Psoas muscle (tissue), 7 donors: ENCODE measurements at regions not wholly inside any gene's neighbourhood (a gene's known extent, or its start where the extent isn't known, plus 50 kb on each side); places are given as distances from the start of the nearest gene placed in this dataset.

Source experiments
- ATAC-seq, 4 donors: fragments of 200-7000 bp; cut with Tn5 transposase; one replicate each; pipeline ENCODE4 v1.9.1; 2020; ENCODE audit warnings: moderate library complexity in 3 of 4, mild to moderate bottlenecking in 2 of 4
- DNase-seq, 2 donors: peaks; one replicate each; pipeline ENCODE4 v3.0.0-alpha.2; 2020
- H3K27ac ChIP-seq: fragments of 200-600 bp; one replicate; pipeline ENCODE4 v1.8.0; 2022
- H3K27me3 ChIP-seq, 3 donors: fragments of 200-600 bp in 1 of 3; one replicate each; pipeline versions ENCODE4 v1.6.1 to v1.8.0; 2013 to 2022; ENCODE audit warnings: low read length in 2 of 3, mild to moderate bottlenecking in 2 of 3, moderate library complexity in 1 of 3; ENCODE audit not compliant: insufficient read depth in 3 of 3
- H3K36me3 ChIP-seq, 2 donors: fragments of 200-600 bp in 1 of 2; one replicate each; pipeline versions ENCODE4 v1.6.1 to v1.8.0; 2013 to 2022; ENCODE audit warnings: low read depth in 1 of 2, mild to moderate bottlenecking in 1 of 2, moderate library complexity in 1 of 2; ENCODE audit not compliant: insufficient read depth in 1 of 2
- H3K4me1 ChIP-seq: fragments of 200-600 bp; one replicate; pipeline ENCODE4 v1.8.0; 2022
- H3K4me3 ChIP-seq: fragments of 200-600 bp; one replicate; pipeline ENCODE4 v1.8.0; 2022; ENCODE audit warnings: mild to moderate bottlenecking
- H3K9me3 ChIP-seq: fragments of 200-600 bp; one replicate; pipeline ENCODE4 v1.8.0; 2022
- WGBS, 3 donors: extraction: QIAGEN DNeasy Blood & Tissue Kit; methylation state at CpG; one replicate each; pipeline versions ENCODE4 v1.1.6 to v1.1.7; 2013; 5-methylcytosine and 5-hydroxymethylcytosine counted together
- intact Hi-C, 2 donors: fragments of 100-400 bp; cut with DNase I; formaldehyde crosslinking; loops; one replicate each; pipeline versions ENCODE4 v1.11.0 to v1.14.2; 2022
- TF ChIP-seq, protein P1 (sequence below): fragments of 200-600 bp; IDR thresholded peaks from one replicate; pipeline ENCODE4 v1.8.0; 2022; ENCODE audit warnings: antibody characterized with exemption
- donor health status: healthy with polysubstance abuse.
- donor health status: DM: no; HTN: no; CAD: no; lungs with moderate emphysema.
- donor health status: Bipolar disorder and iron deficiency.
- donor health status: healthy.
- donor health status: DM: yes; HTN: yes; CAD: no.
- donor health status: DM: no; HTN: no; CAD: no.
- donor health status: DM: yes; HTN: yes; CAD: no.

DNA sequence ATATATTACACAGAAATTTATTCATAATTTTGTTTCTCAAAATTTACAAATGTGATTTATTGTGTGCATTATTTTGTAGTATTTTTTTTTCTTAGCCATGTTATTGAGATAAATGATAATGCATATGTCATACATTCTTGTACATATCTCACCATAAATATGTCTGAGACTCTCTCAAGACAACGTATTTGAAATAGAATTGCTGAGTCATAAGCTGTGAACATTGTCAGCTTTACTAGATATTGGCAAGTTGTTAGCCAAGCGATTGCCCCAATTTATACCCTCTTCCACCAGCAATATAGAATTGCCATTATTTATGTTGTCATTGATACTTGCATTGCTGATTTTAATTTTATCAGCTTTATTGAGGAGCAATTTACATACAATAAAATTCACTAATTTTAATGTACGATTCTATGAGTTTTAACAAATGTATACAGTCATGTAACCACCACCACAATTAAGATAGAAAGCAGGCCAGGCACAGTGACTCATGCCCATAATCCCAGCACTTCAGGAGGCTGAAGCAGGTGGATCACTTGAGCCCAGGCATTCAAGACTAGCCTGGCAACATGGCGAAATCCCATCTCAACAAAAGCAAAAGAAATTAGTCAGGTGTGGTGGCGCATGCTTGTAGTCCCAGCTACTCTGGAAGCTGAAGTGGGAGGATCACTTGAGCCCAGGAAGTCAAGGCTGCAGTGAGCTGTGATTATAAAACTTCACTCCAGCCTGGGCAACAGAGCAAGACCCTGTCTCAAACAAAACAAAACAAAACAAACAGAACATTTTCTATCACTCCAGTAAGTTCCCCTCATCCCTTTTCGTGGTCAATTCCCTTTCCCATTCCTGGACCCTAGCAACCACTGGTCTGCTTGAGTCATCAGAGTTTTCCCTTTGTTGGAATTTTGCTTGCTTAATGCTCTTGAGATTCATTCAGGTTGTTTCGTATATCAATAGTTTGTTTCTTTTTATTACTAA lies 373.1 kb downstream of the MFSD1 start:
- intact Hi-C loops, result no loop called here
- DNase-seq, result no peak
- no peak overlapping the region for H3K4me3 ChIP-seq
- no peak for ATAC-seq
- TF ChIP-seq, protein P1, sequence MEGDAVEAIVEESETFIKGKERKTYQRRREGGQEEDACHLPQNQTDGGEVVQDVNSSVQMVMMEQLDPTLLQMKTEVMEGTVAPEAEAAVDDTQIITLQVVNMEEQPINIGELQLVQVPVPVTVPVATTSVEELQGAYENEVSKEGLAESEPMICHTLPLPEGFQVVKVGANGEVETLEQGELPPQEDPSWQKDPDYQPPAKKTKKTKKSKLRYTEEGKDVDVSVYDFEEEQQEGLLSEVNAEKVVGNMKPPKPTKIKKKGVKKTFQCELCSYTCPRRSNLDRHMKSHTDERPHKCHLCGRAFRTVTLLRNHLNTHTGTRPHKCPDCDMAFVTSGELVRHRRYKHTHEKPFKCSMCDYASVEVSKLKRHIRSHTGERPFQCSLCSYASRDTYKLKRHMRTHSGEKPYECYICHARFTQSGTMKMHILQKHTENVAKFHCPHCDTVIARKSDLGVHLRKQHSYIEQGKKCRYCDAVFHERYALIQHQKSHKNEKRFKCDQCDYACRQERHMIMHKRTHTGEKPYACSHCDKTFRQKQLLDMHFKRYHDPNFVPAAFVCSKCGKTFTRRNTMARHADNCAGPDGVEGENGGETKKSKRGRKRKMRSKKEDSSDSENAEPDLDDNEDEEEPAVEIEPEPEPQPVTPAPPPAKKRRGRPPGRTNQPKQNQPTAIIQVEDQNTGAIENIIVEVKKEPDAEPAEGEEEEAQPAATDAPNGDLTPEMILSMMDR, result no peak
- H3K27ac ChIP-seq, result no peak overlapping the region
- WGBS, 3 donors, result 58 to 65% (median 63%) methylated on average over 7 of the region's 7 CpGs
- no peaks in the 10 kb centered on the region for H3K27me3 ChIP-seq
- no peaks in the 10 kb centered on the region for H3K4me1 ChIP-seq
- H3K36me3 ChIP-seq, result no peaks in the 10 kb centered on the region
- no peaks in the 10 kb centered on the region for H3K9me3 ChIP-seq

DNA sequence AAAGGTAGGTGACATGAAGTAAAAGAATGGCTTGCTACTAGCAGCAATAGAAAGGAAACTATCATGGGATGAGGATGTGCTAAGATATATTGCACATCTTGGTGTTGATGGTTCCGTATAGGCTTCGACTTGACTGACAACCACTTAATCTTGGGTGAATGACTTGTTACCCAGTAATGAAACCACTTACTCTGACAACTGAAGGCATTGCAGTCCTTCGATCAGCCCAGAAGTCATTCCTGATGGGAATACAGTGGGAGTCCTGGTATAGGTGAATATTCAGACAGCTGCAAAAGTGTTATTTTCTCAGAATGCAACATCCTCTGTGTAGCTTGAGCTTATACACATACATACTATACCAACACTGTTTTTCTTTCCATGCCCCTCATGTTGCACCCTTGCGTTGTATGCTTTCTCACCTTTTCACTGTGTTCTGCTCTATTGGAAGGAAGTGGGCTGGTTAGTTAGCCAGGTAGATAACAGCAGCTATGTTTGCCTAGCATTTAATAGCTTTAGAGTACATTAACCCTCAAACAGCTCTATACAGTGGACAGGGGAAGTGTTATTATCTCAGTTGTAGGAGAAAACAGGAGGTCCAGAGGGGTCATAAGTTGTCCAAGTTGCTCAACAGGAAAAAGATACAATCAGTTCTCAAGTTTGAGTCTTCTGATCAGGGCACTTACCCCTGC lies 376.5 kb downstream of the MFSD1 start:
- ATAC-seq (no peak), DNase-seq (no peak)
- WGBS, 3 donors, result 89 to 92% (median 92%) methylated on average over 4 of the region's 4 CpGs
- TF ChIP-seq, protein P1, result no peak
- H3K27ac ChIP-seq, result no peak overlapping the region
- no peaks in the 10 kb centered on the region for H3K9me3 ChIP-seq
- H3K27me3 ChIP-seq, result no peaks in the 10 kb centered on the region
- H3K36me3 ChIP-seq, result no peaks in the 10 kb centered on the region
- no peaks in the 10 kb centered on the region for H3K4me1 ChIP-seq
- H3K4me3 ChIP-seq, result no peak overlapping the region
- intact Hi-C loops, result no loop called here

DNA sequence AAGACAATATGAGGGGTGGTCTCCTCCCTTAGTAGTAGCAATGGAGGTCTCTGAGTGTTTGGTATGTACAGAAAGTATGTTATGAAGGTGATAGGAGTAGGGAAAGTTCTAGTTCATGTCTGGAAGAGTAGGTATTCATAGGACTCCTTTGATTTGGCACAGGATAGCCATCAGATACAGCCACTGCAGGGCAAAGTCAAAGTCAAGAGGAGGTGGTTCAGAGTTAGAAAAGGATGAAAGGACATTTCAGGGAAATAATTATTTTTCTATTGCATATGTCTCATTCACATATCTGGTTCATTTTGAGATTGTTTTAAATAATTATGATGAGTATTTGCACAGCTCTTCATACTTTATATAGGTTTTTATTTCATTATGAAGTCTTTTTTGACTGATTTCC lies 381.1 kb downstream of the MFSD1 start:
- no peak for DNase-seq
- TF ChIP-seq, protein P1, result no peak
- no peaks in the 10 kb centered on the region for H3K27me3 ChIP-seq
- H3K9me3 ChIP-seq, result no peaks in the 10 kb centered on the region
- no peak overlapping the region for H3K27ac ChIP-seq
- no peaks in the 10 kb centered on the region for H3K36me3 ChIP-seq
- no peak for ATAC-seq
- no peak overlapping the region for H3K4me3 ChIP-seq
- H3K4me1 ChIP-seq, result no peaks in the 10 kb centered on the region
- intact Hi-C loops, result no loop called here

DNA sequence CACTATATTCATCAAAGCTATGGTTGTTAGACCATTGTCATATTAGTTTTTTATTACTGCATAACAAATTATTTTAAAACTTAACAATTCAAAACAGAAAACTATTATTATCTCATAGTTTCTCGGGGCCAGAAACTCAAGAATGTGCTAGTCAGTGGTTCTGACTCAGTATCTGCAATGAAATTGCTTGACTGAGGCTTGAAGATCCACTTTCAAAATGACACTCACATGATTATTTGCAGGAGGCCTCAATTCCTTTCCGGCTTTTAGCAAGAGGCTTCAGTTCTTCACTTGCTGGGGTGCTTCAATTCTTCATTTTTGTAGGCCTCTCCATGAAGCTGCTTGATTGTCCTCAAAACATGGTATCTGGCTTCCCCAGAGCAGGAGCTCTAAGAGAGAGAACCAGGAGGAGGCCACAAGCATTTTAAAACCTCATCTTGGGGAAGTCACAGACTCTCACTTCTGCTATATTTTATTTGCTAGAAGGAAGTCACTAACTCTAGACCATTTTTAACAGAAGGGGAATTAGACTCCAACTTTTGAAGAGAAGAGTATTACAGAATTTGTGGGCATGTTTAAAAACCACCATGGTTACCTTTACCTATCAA lies 383.7 kb downstream of the MFSD1 start:
- H3K36me3 ChIP-seq, result no peaks in the 10 kb centered on the region
- TF ChIP-seq, protein P1, result no peak
- DNase-seq (no peak), ATAC-seq (no peak)
- WGBS, 3 donors, result 61 to 77% (median 73%) methylated on average over 2 of the region's 2 CpGs
- H3K9me3 ChIP-seq, result no peaks in the 10 kb centered on the region
- no peaks in the 10 kb centered on the region for H3K4me1 ChIP-seq
- H3K27me3 ChIP-seq, result no peaks in the 10 kb centered on the region
- no peak overlapping the region for H3K4me3 ChIP-seq
- no peak overlapping the region for H3K27ac ChIP-seq
- intact Hi-C loops, result no loop called here
